G401 (cell line): ENCODE measurements at regions not wholly inside any gene's neighbourhood (a gene's known extent, or its start where the extent isn't known, plus 50 kb on each side); places are given as distances from the start of the nearest gene placed in this dataset.
"Not testable (repeated sequence)": the region's sequence is repeated elsewhere in the genome, so short reads cannot be mapped to it uniquely, and the experiment has no call there.

Source experiments
- DNase-seq: peaks from one replicate; pipeline ENCODE4 v3.0.0-alpha.2; 2015; ENCODE audit warnings: low spot score
- in situ Hi-C: cut with HindIII; loops from 2 replicates; pipeline ENCODE4 v1.10.0; 2016; ENCODE audit warnings: low sequenced_read_pairs, mixed read lengths

GRCh38 chr3:10649463-10649862 is 144.1 kb upstream of the ATP2B2 start:
- DNase-seq, in situ Hi-C loops: not testable (repeated sequence)

GRCh38 chr3:10651506-10651905 is 146.1 kb upstream of the ATP2B2 start:
- in situ Hi-C loops = no loop called here

GRCh38 chr3:10653241-10653640 is 147.9 kb upstream of the ATP2B2 start:
- no peak for DNase-seq
- in situ Hi-C loops = no loop called here

More at GRCh38 chr3:10651506-10651905, 146.1 kb upstream of the ATP2B2 start:
- no peak for DNase-seq

- DNase-seq = no peak
- in situ Hi-C loops = no loop called here
Measured at GRCh38 chr3:10653866-10654611, 148.7 kb upstream of the ATP2B2 start.

GRCh38 chr3:10655105-10655504 is 149.7 kb upstream of the ATP2B2 start:
- in situ Hi-C loops = no loop called here
- DNase-seq = no peak

- in situ Hi-C loops, DNase-seq: not testable (repeated sequence)
Measured at GRCh38 chr3:10657339-10657738, 152.0 kb upstream of the ATP2B2 start.

GRCh38 chr3:10665592-10665991 is 150.4 kb upstream of the SLC6A11 start:
- in situ Hi-C loops = no loop called here
- DNase-seq = peak; percentile 48

- peak; percentile 78 for DNase-seq
- in situ Hi-C loops = no loop called here
Measured at GRCh38 chr3:10666621-10667020, 149.4 kb upstream of the SLC6A11 start.

- in situ Hi-C loops = no loop called here
- no peak for DNase-seq
Measured at GRCh38 chr3:10667269-10667668, 148.8 kb upstream of the SLC6A11 start.

GRCh38 chr3:10667901-10668476 is 148.0 kb upstream of the SLC6A11 start:
- in situ Hi-C loops = no loop called here
- no peak for DNase-seq

GRCh38 chr3:10669490-10670048 is 146.5 kb upstream of the SLC6A11 start:
- no peak for DNase-seq
- in situ Hi-C loops = no loop called here

- DNase-seq = no peak
- in situ Hi-C loops = no loop called here
Measured at GRCh38 chr3:10672422-10672821, 143.6 kb upstream of the SLC6A11 start.

- DNase-seq = no peak
- in situ Hi-C loops = no loop called here
Measured at GRCh38 chr3:10674578-10674977, 141.4 kb upstream of the SLC6A11 start.

- in situ Hi-C loops = no loop called here
Measured at GRCh38 chr3:10676905-10677304, 139.1 kb upstream of the SLC6A11 start.

GRCh38 chr3:10678796-10679376 is 137.1 kb upstream of the SLC6A11 start:
- no peak for DNase-seq
- in situ Hi-C loops = no loop called here

More at GRCh38 chr3:10676905-10677304, 139.1 kb upstream of the SLC6A11 start:
- DNase-seq = no peak

- DNase-seq = no peak
- in situ Hi-C loops = no loop called here
Measured at GRCh38 chr3:10680796-10681195, 135.2 kb upstream of the SLC6A11 start.

GRCh38 chr3:10682692-10683091 is 133.3 kb upstream of the SLC6A11 start:
- DNase-seq = no peak
- in situ Hi-C loops = no loop called here

- DNase-seq = no peak
- in situ Hi-C loops = no loop called here
Measured at GRCh38 chr3:10683106-10683505, 132.9 kb upstream of the SLC6A11 start.

- no peak for DNase-seq
Measured at GRCh38 chr3:10688126-10688525, 127.9 kb upstream of the SLC6A11 start.

GRCh38 chr3:10688548-10689172 is 127.4 kb upstream of the SLC6A11 start:
- no peak for DNase-seq
- in situ Hi-C loops = no loop called here

More at GRCh38 chr3:10688126-10688525, 127.9 kb upstream of the SLC6A11 start:
- in situ Hi-C loops = no loop called here
